Endothelial cell of umbilical vein (primary cell): ENCODE measurements at regions not wholly inside any gene's neighbourhood (a gene's known extent, or its start where the extent isn't known, plus 50 kb on each side); places are given as distances from the start of the nearest gene placed in this dataset.

Experiments
- BruUV-seq: library from RNA; stranded (reverse); fragments of 400-500 nt; replicated peaks from 2 replicates; lab custom pipeline; 2021; lab: Mats Ljungman, UMichigan
- CTCF ChIA-PET: fragments of 300-600, 350-600 bp; sonication (Branson Sonifier 250); formaldehyde crosslinking; loops from one replicate; lab custom pipeline; 2021; ENCODE audit warnings: antibody characterized with exemption, inconsistent platforms; lab: Charles Lee
- POLR2A ChIA-PET: fragments of 300-600, 350-600 bp; sonication (Branson Sonifier 250); formaldehyde crosslinking; loops from one replicate; lab custom pipeline; 2021; ENCODE audit warnings: antibody characterized with exemption, inconsistent platforms; lab: Charles Lee
- DNase-seq: peaks from one replicate; pipeline ENCODE4 v3.0.0-alpha.2; 2011; ENCODE audit warnings: low read depth, low spot score
- FAIRE-seq: peaks from 2 replicates; lab custom pipeline; 2011; peaks lifted over from hg19 to GRCh38; lab: Jason Lieb, UNC
- H2AFZ ChIP-seq: 2 replicates; pipeline ENCODE4 v1.6.0; 2012; ENCODE audit warnings: low read depth, low read length, control low read depth, inconsistent platforms
- H3K27ac ChIP-seq: 2 replicates; pipeline ENCODE4 v1.5.1; 2011; ENCODE audit warnings: low read depth, mild to moderate bottlenecking, control low read depth, low read length, moderate library complexity; ENCODE audit not compliant: insufficient read depth
- H3K27me3 ChIP-seq, 2 experiments: 2 replicates each; pipeline versions ENCODE4 v1.6.0 to v1.6.1; 2011; ENCODE audit warnings: low read length in 2 of 2, mixed read lengths in 1 of 2; ENCODE audit not compliant: control insufficient read depth in 2 of 2, insufficient read depth in 2 of 2
- H3K36me3 ChIP-seq, 2 experiments: 2 replicates in 1 of 2; 3 replicates in 1 of 2; pipeline ENCODE4 v1.5.1; 2011; ENCODE audit warnings: low read length in 2 of 2, mild to moderate bottlenecking in 1 of 2, moderate library complexity in 1 of 2; ENCODE audit not compliant: control insufficient read depth in 2 of 2, insufficient read depth in 2 of 2; ENCODE audit errors: extremely low read depth in 1 of 2
- H3K4me1 ChIP-seq: 3 replicates; pipeline ENCODE4 v1.5.1; 2011; ENCODE audit warnings: mild to moderate bottlenecking, low read length; ENCODE audit not compliant: control insufficient read depth, insufficient read depth; ENCODE audit errors: extremely low read depth
- H3K4me2 ChIP-seq: 2 replicates; pipeline ENCODE4 v1.6.1; 2011; ENCODE audit warnings: low read length, control low read depth, mixed read lengths; ENCODE audit not compliant: insufficient read depth
- H3K4me3 ChIP-seq, 3 experiments: fragments of 200-600 bp in 1 of 3; sonication (generic), shearing (Covaris generic) in 1 of 3; replicated peaks in 1 of 3; 2 replicates each; pipeline ENCODE4 v1.5.1; 2011 to 2016; ENCODE audit warnings: control low read depth in 3 of 3, low read length in 3 of 3, mild to moderate bottlenecking in 2 of 3, inconsistent platforms in 1 of 3, low read depth in 1 of 3, moderate library complexity in 1 of 3; ENCODE audit not compliant: insufficient read depth in 1 of 3
- H3K79me2 ChIP-seq: 2 replicates; pipeline ENCODE4 v1.6.0; 2012; ENCODE audit warnings: low read length, inconsistent platforms; ENCODE audit not compliant: control insufficient read depth, insufficient read depth
- H3K9ac ChIP-seq: replicated peaks from 2 replicates; pipeline ENCODE3; 2011; ENCODE audit warnings: low read length, control low read depth; ENCODE audit not compliant: insufficient read depth; ENCODE audit errors: extremely low read depth
- H3K9me1 ChIP-seq: replicated peaks from 3 replicates; pipeline ENCODE4 v1.6.0; 2011; ENCODE audit warnings: mild to moderate bottlenecking, low read length; ENCODE audit not compliant: control insufficient read depth, insufficient read depth; ENCODE audit errors: extremely low read depth
- H3K9me3 ChIP-seq: replicated peaks from 2 replicates; pipeline ENCODE4 v1.5.1; 2012; ENCODE audit warnings: low read length, inconsistent platforms; ENCODE audit not compliant: control insufficient read depth, insufficient read depth
- H4K20me1 ChIP-seq: replicated peaks from 2 replicates; pipeline ENCODE3; 2011; ENCODE audit warnings: mild to moderate bottlenecking, low read length; ENCODE audit not compliant: control insufficient read depth, insufficient read depth; ENCODE audit errors: extremely low read depth
- CTCF ChIP-seq, 2 donors: IDR thresholded peaks; 1 replicate in 1 of 2; 2 replicates in 1 of 2; pipeline ENCODE4 v1.5.1; 2011; ENCODE audit warnings: low read length in 2 of 2, mild to moderate bottlenecking in 2 of 2, moderate library complexity in 2 of 2, control low read depth in 1 of 2, inconsistent platforms in 1 of 2, low read depth in 1 of 2; ENCODE audit not compliant: insufficient read depth in 1 of 2; ENCODE audit errors: extremely low read depth in 1 of 2
- EZH2 ChIP-seq: IDR thresholded peaks from 2 replicates; pipeline ENCODE4 v1.6.1; 2012; ENCODE audit warnings: borderline replicate concordance, low read depth, mild to moderate bottlenecking, moderate library complexity, low read length, inconsistent platforms; ENCODE audit not compliant: severe bottlenecking
- FOS ChIP-seq: IDR thresholded peaks from 2 replicates; pipeline ENCODE4 v1.6.1; 2011; ENCODE audit warnings: mild to moderate bottlenecking, low read length, moderate library complexity, borderline replicate concordance; ENCODE audit not compliant: insufficient read depth
- GATA2 ChIP-seq: IDR thresholded peaks from 2 replicates; pipeline ENCODE4 v1.7.0; 2011; ENCODE audit warnings: low read depth, mild to moderate bottlenecking, moderate library complexity, mixed read lengths, low read length; ENCODE audit not compliant: insufficient read length, insufficient read depth
- JUN ChIP-seq: IDR thresholded peaks from 2 replicates; pipeline ENCODE4 v1.6.1; 2011; ENCODE audit warnings: borderline replicate concordance, low read depth; ENCODE audit not compliant: insufficient read length, insufficient read depth
- MAX ChIP-seq: IDR thresholded peaks from 2 replicates; pipeline ENCODE4 v1.6.1; 2011; ENCODE audit not compliant: insufficient read depth, insufficient read length
- MYC ChIP-seq: IDR thresholded peaks from one replicate; pipeline ENCODE4 v1.6.1; 2011; ENCODE audit warnings: mild to moderate bottlenecking, low read depth, low read length
- POLR2A ChIP-seq: IDR thresholded peaks from 2 replicates; pipeline ENCODE4 v1.6.1; 2012; ENCODE audit warnings: low read depth, mild to moderate bottlenecking, control low read depth, low read length
- POLR2AphosphoS5 ChIP-seq: IDR thresholded peaks from 2 replicates; pipeline ENCODE4 v1.6.1; 2012; ENCODE audit warnings: low read depth, mild to moderate bottlenecking, control low read depth, low read length, moderate library complexity; ENCODE audit not compliant: insufficient read depth
- dilution Hi-C: fragments of 300-500 bp; cut with MboI; formaldehyde crosslinking; loops from one replicate; pipeline ENCODE4 v1.15.0; 2019; ENCODE audit warnings: low sequenced_read_pairs; ENCODE audit not compliant: extremely low pct_ligation_motif_present
- intact Hi-C: fragments of 100-400 bp; cut with micrococcal nuclease; formaldehyde crosslinking; loops from one replicate; pipeline ENCODE4 v1.10.0; 2022

DNA sequence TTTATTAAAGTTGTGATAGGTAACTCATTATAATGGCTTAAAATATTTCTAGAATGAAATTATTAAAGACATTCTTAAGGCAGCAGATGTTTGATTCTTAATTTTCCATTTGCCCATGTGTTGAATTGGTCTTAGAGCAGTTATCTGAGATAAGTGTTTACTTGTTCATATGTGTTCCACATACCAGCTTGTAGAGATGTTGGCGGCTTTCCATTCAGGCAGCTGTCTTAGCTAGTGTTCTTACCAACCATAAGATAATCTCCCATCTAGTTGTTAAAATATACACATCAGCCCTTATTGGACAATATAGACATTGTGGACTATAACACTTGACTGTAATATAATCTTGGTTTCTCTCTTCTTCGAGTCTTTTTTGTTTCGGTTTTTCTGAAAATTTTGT is 1372.9 kb upstream of the ADGRL2 start:
- no peak overlapping the region for H3K9ac ChIP-seq
- H3K36me3 ChIP-seq, result no peaks in the 10 kb centered on the region
- no peaks in the 10 kb centered on the region for H3K79me2 ChIP-seq
- TF ChIP-seq MYC, result no peak
- no peak for TF ChIP-seq CTCF (IDR thresholded peaks at IDR 0.05; ENCODE audit: extremely low read depth in 1 of 2, insufficient read depth in 1 of 2, low read depth in 1 of 2, low read length in 2 of 2)
- no peak for TF ChIP-seq FOS
- no peak for TF ChIP-seq MAX
- DNase-seq (no peak), FAIRE-seq (no peak)
- no peaks in the 10 kb centered on the region for H3K9me3 ChIP-seq
- ChIA-PET CTCF (no interaction called here), POLR2A (no interaction called here)
- BruUV-seq, result no TSS peak
- no peak overlapping the region for H3K27ac ChIP-seq
- dilution Hi-C loops, result no loop called here
- H3K27me3 ChIP-seq, result no peaks in the 10 kb centered on the region
- H3K4me1 ChIP-seq, result no peaks in the 10 kb centered on the region
- H3K4me3 ChIP-seq, result no peak overlapping the region
- H3K9me1 ChIP-seq, result no peaks in the 10 kb centered on the region
- H3K4me2 ChIP-seq, result no peak overlapping the region
- H4K20me1 ChIP-seq, result no peaks in the 10 kb centered on the region
- intact Hi-C loops, result no loop called here
- no peak overlapping the region for H2AFZ ChIP-seq

DNA sequence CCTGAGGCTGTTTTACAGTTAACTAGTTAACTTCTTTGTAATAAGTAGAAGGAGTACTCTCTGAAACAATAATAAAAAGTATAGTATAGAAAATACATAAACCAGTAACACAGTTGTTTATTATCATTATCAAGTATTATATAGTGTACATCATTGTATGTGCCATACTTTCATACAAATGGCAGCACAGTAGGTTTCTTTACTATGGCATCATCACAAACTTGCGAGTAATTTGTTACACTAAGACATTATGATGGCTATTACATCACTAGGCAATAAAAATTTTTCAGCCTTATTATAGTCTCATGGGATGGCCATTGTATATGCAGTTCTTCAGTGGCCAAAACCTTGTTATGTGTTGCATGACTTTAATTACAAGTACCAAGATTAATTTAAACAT is 1376.5 kb upstream of the ADGRL2 start:
- Histone ChIP-seq H2AFZ (no peak overlapping the region), H3K9ac (no peak overlapping the region), H3K27ac (no peak overlapping the region), H3K36me3 (no peaks in the 10 kb centered on the region), H3K9me1 (no peaks in the 10 kb centered on the region), H3K9me3 (no peaks in the 10 kb centered on the region), H3K27me3 (no peaks in the 10 kb centered on the region), H3K4me2 (no peak overlapping the region), H3K4me1 (no peaks in the 10 kb centered on the region), H3K79me2 (no peaks in the 10 kb centered on the region), H3K4me3 (no peak overlapping the region), H4K20me1 (no peaks in the 10 kb centered on the region)
- dilution Hi-C loops, result no loop called here
- POLR2A ChIA-PET, result no interaction called here
- no peak for FAIRE-seq
- TF ChIP-seq GATA2, result no peak
- TF ChIP-seq JUN, result no peak
- TF ChIP-seq EZH2, result no peak
- no peak for TF ChIP-seq MYC
- TF ChIP-seq CTCF (IDR thresholded peaks at IDR 0.05; ENCODE audit: extremely low read depth in 1 of 2, insufficient read depth in 1 of 2, low read depth in 1 of 2, low read length in 2 of 2), result no peak
- no peak for TF ChIP-seq POLR2A
- no peak for TF ChIP-seq POLR2AphosphoS5
- no peak for TF ChIP-seq FOS
- no peak for TF ChIP-seq MAX
- DNase-seq, result no peak
- CTCF ChIA-PET, result no interaction called here
- intact Hi-C loops, result no loop called here
- BruUV-seq, result no TSS peak
